Stimulated activated CD4-positive, alpha-beta T cell treated with anti-CD3 and anti-CD28 coated beads, Interleukin-1b, Interleukin-23, amount 100 ng/mL, for 24 hours (primary cell): ENCODE measurements at regions not wholly inside any gene's neighbourhood (a gene's known extent, or its start where the extent isn't known, plus 50 kb on each side); places are given as distances from the start of the nearest gene placed in this dataset.

Experiments
- DNase-seq, 4 experiments: peaks; one replicate each; pipeline ENCODE4 v3.0.0-alpha.2; 2020; ENCODE audit warnings: low read depth in 4 of 4, low spot score in 1 of 4

DNA sequence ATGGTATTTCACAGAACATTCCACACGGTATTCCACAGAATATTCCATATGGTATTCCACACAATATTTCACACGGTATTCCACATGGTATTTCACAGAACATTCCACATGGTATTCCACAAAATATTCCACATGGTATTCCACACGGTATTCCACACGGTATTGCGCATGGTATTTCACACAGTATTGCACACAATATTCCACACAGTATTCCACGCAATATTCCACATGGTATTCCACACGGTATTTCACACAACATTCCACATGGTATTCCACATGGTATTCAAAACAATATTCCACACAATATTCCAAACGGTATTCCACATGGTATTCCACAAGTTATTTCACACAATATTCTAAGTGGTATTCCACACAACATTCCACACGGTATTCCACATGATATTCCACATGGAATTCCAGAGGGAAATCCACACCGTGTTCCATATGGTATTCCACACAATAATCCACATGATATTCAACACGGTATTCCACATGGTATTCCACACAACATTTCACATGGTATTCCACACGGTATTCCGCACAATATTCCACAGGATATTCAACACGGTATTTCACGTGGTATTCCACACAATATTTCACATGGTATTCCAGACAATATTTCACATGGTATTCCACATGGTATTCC is 136.7 kb upstream of the CHST15 start:
- no peak for DNase-seq

DNA sequence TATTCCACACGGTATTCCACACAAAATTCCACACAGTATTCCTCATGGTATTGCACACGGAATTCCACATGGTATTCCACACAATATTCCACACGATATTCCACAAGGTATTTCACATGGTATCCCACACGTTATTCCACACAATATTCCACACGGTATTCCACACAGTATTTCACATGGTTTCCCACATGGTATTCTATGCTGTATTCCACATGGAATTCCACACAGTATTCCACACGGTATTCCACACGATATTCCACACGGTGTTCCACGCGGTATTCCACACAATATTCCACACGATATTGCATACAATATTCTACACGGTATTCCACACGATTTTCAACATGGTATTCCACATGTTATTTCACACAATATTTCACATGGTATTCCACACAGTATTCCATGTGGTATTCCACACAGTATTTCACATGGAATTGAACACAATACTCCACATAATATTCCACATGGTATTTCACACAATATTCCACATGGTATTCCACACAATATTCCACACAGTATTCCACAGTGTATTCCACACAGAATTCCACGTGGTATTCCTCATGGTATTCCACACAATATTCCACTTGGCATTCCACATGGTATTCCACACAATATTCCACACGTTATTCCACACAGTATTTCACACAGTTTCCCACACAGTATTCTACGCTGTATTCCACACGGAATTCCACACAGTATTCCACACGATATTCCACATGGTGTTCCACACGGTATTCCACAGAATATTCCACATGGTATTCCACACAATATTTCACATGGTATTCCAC is 136.0 kb upstream of the CHST15 start:
- no peak for DNase-seq

DNA sequence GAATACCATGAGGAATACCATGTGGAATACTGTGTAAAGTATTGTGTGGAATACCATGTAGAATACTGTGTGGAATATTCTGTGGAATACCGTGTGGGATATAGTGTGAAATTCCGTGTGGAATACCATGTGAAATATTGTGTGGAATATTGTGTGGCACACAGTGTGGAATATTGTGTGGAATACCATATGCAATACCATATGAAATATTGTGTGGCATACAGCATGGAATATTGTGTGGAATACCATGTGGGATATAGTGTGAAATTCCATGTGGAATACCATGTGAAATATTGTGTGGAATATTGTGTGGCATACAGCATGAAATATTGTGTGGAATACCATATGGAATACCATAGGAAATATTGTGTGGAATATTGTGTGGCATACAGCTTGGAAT is 135.1 kb upstream of the CHST15 start:
- no peak for DNase-seq

DNA sequence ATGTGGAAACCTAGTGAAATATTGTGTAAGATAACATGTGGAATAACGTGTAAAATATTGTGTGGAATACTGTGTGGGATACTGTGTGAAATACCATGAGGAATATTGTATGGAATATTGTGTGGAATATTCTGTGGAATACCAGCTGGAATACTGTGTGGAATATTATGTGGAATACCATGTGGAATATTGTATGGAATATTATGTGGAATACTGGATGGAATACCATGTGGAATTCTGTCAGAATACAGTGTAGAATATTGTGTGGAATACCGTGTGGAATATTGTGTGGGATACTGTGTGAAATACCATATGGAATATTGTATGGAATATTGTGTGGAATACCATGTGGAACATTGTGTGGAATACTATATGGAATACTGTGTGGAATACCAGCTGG is 134.6 kb upstream of the CHST15 start:
- no peak for DNase-seq

DNA sequence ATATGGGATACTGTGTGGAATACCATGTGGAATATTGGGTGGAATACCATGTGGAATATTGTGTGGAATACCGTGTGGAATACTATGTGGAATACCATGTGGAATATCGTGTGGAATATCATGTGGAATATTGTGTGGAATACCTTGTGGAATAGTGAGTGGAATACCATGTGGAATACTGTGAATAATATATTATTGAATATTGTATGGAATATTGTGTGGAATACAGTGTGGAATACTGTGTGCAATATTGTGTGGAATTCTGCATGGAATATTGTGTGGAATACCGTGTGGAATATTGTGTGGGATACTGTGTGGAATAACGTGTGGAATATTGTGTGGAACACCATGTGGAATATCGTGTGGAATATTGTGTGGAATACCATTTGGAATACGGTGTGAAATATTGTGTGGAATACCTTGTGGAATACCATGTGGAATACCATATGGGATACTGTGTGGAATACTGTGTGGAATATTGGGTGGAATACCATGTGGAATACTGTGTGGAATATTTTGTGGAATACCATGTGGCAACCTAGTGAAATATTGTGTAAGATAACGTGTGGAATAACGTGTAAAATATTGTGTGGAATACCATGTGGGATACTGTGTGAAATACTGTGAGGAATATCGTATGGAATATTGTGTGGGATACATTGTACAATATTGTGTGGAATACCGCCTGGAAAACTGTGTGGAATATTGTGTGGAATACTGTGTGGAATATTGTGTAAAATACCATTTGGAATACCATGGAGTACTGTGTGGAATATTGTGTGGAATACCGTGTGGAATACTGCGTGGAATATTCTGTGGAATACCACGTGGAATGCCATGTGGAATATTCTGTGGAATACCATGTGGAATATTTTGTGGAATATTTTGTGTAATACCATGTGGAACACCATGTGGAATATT is 133.9 kb upstream of the CHST15 start:
- DNase-seq = no peak

DNA sequence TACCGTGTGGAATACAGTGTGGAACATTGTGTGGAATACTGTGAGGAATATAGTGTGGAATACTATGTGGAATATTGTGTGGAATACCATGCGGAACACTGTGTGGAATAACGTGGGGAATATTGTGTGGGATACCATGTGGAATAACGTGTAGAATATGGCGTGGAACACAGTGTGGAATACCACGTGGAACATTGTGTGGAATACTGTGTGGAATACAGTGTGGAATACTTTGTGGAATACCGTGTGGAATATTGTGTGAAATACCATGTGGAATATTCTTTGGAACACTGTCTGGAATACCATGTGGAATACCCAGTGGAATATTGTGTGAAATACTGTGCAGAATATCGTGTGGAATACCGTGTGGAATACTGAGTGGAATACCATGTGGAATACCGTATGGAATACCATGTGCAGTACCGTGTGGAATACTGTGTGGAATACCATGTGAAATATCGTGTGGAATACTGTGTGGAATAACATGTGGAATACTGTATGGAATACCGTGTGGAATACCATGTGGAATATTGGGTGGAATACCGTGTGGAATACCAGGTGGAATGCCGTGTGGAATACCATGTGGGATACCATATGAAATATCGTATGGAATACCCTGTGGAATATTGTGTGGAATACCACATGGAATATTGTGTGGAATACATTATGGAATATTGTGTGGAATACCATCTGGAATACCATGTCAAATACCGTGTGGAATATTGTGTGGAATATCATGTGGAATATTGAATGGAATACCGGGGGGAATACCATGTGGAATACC is 133.1 kb upstream of the CHST15 start:
- DNase-seq = no peak

DNA sequence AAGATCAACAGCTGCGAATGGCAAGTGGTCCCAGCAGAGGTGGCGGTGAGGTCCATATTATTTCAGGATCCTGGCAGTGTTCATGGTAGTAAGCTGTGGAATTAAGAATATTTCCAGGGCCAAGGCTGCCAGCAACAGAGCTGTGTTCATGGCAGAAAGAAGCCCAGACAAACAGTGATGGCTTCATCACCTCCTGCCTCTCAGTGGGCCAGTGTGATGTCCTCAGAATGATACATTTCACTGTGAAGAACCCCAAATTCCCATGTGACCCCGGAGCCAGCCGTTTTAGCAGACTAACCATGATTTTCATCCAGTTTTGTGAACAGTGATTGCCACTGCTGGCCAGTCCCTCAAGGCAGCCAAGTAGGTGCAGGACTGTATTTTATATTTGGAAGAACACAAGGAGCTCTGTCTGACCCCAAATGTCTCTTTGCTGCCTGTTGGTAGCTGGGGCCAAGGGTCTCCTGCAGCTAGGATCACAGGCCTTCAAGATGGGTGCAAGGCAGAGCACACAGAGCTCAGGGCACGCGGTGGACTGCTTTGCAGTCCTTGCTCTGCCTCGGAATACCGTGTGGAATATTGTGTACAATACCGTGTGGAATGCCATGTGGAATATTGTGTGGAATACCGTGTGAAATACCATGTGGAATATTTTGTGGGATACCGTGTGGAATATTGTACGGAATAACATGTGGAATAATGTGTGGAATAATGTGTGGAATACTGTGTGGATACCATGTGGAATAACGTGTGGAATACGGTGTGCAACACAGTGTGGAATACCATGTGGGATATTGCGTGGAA is 132.3 kb upstream of the CHST15 start:
- DNase-seq = no peak

DNA sequence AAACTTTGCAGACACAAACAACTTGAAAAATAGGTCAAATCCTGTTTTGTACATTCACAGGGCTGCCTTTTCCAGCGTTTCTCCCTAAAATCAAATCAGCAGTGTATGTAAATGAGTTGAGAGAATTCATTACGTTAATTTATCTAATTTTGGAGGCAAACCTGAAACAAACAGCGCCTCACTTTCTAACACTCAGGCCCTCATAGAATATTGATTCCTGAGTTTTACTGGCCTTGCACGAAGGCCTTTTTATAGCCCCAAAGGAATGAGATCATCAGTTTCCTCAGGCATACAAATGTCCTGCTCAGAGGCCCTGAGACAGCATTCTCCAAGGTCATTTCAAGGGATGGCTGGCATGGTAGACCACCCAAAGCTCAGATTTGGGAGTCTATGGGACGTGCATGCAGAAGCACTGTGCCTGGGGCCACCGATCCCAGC is 131.7 kb upstream of the CHST15 start:
- DNase-seq = no peak

DNA sequence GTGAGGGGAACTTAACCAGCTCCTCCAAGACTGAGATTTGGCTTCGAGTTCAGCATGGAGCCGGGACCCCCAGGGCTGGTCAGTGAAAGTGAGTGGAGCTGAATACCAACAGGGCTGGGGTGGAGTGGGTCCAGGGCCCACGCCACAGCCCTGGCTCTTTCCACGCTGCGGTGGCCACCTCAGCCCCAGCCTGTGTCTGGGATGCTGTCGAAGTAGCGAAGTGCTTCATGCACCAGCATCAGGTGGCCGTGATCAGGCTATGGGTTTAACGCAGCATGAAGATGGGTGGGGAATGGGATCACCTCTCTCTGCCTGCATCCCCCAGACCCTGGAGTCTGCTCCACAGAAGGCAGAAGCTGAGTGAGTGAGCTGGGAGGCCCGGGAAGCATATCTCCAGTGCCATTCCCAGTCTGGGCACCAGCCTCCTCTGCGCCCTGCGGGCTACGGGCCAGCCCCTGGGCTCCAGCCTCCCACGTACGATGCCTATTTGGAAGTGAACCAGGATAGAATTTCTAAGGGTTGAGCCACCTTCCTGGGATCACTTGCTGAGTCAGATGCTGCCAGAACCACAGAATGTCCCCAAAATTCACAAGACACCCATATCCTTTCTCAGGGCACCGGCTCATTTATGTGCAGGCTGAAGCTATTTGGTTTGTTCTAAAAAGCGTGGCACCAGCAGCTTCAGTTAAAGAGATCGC is 131.1 kb upstream of the CHST15 start:
- no peak for DNase-seq

DNA sequence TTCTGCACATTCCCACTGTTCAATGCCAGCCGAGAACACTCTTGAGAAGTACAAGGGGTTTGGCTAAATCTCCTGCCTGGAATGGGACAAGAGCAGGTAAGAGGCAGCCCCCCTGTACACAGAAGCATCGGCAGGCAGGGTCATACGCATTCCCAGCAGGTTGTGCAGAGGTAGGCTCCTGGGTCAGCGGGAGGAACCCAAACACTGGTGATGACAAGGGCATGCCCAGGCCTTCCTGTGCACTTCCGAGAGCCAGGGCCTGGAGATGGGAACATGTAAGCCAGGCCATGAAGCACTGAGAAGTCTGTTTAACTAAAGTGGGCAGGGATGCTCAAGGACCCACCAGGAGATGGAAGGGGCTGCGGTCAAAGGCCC is 130.3 kb upstream of the CHST15 start:
- DNase-seq = no peak

DNA sequence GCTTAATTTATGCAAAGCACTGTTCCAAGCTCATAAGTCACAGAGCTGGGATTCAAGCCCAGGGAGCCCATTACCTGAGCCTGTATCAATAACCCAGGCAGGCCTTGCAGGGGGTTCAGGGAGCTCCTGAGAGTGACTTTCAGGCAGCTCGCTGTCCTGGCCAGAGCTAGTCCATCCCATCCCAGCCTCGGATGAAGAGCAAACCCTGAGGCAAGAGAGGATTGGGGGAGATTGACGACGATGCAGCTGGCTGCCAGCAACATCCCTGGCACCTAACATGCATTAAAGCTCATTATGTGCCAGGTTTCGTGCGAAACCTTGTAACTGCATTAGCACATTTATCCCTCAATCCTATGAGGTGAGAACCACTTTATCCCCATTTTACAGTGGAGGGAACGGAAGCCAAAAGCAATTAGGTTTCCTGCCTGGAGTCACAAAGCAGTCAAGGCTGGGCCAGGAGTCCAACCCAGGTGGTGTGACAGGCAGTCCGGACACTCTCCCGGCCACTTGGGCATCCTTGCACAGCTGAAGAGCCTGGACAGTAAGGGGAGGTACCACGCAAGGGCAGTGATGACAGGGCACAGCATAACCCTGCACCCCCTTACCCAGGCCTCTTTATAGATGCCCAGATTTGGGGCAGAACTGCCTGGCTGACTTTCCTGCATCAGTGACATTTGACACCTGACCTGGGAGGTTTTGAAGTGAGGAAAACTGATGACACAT is 129.8 kb upstream of the CHST15 start:
- no peak for DNase-seq

DNA sequence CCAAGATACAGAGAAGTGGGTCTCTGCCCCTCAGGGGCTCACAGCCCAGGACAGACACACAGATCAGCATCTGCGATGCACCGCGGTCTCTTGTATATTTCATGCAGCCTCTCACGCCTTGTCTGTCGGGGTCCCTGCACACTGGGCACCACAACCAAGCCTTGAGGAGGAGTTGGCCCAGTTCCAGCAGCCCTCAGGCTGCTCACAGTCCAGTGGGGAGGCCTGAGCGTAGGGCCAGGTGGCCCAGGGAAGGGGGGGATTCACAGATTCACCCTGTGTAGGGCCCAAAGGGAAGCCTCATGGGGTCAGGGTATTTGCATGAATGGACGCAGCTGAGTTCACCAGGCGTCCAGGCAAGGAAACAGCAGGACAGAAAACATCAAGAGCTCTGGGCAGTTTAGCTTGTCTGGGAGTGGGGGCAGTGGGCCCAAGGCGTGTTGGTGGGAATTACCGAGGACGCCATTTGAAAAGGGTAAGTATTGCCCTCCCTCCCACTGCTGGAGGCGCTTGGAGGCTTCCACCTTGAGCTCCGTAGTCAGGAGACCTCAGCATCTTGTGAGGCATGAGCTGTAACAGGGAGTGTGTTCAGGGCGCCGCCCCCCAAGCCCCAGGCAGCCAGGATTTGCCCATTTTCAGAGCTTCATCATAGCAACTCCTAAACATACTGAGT is 129.1 kb upstream of the CHST15 start:
- DNase-seq = no peak

DNA sequence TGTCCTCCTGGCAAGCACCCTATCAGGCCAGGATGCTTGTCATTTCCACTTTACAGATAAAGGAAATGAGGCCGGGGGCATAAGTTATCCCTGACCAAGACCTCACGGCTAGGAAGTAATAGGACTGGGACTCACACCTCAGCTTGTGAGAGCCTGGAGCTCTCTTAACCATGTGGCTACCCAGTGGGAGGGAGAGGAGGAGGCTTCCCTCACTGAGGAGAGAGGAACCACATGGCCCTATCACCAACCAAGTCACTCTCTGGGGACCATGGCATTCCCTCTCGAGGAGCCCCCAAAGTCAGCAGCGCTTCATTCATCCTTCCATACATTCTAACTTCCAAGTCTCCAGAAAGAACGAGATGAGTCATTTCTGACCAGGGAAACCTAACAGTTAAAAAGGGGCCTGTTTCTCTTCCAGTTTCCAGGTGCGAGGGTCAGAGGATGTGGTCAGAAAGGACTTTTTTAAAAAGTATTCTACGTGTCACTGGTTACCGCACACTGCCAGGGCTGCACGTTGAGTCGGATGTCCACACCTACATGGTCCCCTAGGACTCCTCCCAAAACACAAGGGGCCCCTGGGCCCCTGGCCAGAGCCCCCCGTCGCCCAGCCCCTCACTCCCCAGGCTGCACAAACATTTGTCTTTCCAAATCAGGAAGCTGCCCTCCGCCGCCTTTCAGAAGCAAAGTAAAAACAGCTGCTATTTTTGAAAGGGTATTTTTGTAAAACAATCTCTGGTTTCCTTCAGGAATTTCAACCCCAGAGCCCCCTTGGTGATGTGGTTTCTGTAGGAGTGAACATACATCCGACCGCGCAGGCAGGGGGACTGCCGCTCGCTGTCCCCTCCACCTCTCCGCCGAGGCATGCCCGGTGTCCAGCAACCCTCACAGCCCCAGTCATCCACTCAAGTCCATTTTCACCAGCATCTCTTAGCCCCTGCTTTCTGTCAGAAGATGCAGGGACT is 128.2 kb upstream of the CHST15 start:
- no peak for DNase-seq

DNA sequence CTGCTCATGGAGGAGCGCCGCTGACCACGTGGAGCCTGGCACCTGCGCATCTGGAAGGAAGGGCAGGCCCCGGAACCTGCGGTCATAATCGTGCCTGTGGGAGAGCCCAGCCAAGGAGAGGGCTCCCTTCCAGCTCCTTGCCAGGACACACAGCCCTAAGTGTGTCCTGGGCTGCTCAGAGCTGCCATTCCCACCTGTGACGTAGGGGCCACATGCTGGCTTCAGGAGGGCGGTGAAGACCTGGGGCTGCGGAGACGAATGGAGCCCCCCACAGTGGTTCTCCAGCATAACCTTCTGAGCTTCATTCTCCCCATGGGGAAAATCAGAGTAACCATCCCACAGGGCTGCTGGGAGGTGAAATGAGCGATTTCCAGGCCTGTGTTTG is 127.6 kb upstream of the CHST15 start:
- DNase-seq = no peak

DNA sequence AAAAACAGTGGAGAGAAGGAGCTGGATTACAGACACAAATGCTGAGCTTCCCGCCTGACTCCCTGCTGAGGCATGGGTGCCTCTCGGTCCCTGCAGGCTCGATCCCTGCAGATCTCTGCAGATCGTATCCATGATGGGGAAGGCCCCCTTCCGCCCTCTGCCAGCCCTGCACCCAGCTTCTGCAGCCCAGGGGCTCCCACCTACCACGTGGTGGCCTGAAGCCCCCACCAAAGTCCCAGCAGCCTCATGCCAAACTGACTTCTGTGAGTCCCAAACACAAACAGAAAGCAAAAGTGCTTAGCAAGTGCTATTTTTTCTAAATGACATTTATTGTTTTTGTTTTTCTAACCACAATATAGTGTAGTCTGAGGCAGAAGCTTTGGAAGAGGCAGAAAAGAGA is 127.1 kb upstream of the CHST15 start:
- no peak for DNase-seq

DNA sequence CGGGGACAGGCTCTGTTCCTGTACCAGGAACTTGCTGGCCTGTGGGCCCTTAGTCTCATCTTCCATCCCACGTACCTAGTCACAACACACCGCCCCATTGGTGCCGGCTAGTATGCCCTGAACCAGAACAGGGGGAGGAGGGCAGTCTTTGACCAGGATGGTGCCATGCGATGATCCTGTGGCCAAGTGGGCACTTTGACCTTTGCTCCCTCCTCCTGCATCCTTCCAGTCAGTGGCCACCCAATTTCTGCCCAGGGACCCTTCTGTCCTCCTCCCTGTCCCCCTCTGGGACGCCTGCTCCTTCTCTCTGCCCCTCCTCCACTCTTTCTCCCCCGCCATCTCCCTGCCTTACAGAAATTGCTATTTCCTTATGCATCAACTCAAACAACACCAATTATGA is 126.3 kb upstream of the CHST15 start:
- DNase-seq = no peak

DNA sequence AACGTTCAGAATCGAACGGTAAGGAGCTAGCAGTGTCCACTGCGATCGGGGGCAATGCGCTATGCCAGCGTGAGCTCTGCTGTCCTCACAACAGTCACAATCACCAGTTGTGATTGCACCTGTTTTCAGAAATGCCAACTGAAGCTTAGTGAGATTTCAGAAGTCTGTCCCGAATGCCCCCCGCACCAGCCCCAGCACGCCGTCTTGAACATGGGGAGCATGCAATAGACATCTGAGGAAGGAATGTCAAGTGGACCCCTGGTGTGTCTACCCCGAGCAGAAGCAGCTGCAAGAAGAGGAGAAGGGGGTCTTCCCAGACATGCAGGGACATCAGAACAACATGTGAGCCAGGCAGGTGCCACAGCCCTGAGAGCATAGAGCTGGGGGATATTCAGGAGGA is 125.7 kb upstream of the CHST15 start:
- DNase-seq = no peak
